GM18861 (cell line): ENCODE measurements at regions not wholly inside any gene's neighbourhood (a gene's known extent, or its start where the extent isn't known, plus 50 kb on each side); places are given as distances from the start of the nearest gene placed in this dataset.

Experiments
- ATAC-seq: cut with Tn5 transposase; IDR thresholded peaks from one replicate; pipeline ENCODE4 v1.9.1; 2021; ENCODE audit not compliant: unreplicated experiment

- ATAC-seq: no peak
These were observed 271.8 kb downstream of the ZNF608 start for GRCh38 chr5:124474528-124475215.

- no peak for ATAC-seq
These were observed 277.6 kb downstream of the ZNF608 start for GRCh38 chr5:124468671-124469411.

GRCh38 chr5:124467745-124468144 is 278.7 kb downstream of the ZNF608 start:
- no peak for ATAC-seq

- ATAC-seq: no peak
These were observed 280.4 kb downstream of the ZNF608 start for GRCh38 chr5:124466011-124466410.

GRCh38 chr5:124463851-124464250 is 282.6 kb downstream of the ZNF608 start:
- no peak for ATAC-seq

GRCh38 chr5:124462751-124463150 is 283.7 kb downstream of the ZNF608 start:
- ATAC-seq: no peak

GRCh38 chr5:124461941-124462340 is 284.5 kb downstream of the ZNF608 start:
- no peak for ATAC-seq

GRCh38 chr5:124461157-124461556 is 285.3 kb downstream of the ZNF608 start:
- no peak for ATAC-seq

- ATAC-seq: no peak
These were observed 285.8 kb downstream of the ZNF608 start for GRCh38 chr5:124460642-124461041.

- ATAC-seq: no peak
These were observed 286.5 kb downstream of the ZNF608 start for GRCh38 chr5:124459984-124460383.

- ATAC-seq: no peak
These were observed 288.5 kb downstream of the ZNF608 start for GRCh38 chr5:124457901-124458300.

- ATAC-seq: no peak
These were observed 289.3 kb downstream of the ZNF608 start for GRCh38 chr5:124457101-124457500.

GRCh38 chr5:124456249-124456648 is 290.2 kb downstream of the ZNF608 start:
- no peak for ATAC-seq

GRCh38 chr5:124454081-124454480 is 292.4 kb downstream of the ZNF608 start:
- no peak for ATAC-seq

- ATAC-seq: peak; percentile 94
These were observed 293.0 kb downstream of the ZNF608 start for GRCh38 chr5:124453221-124454051.

- no peak for ATAC-seq
These were observed 294.0 kb downstream of the ZNF608 start for GRCh38 chr5:124452412-124452811.

- ATAC-seq: no peak
These were observed 294.6 kb downstream of the ZNF608 start for GRCh38 chr5:124451721-124452383.

- no peak for ATAC-seq
These were observed 300.3 kb downstream of the ZNF608 start for GRCh38 chr5:124446120-124446519.

- ATAC-seq: no peak
These were observed 301.3 kb downstream of the ZNF608 start for GRCh38 chr5:124445070-124445619.

- peak; percentile 99 for ATAC-seq
These were observed 302.2 kb downstream of the ZNF608 start for GRCh38 chr5:124444147-124444775.
